ENCODE measurements at regions not wholly inside any gene's neighbourhood (a gene's known extent, or its start where the extent isn't known, plus 50 kb on each side); places are given as distances from the start of the nearest gene placed in this dataset.
"Not testable (repeated sequence)": the region's sequence is repeated elsewhere in the genome, so short reads cannot be mapped to it uniquely, and the experiment has no call there.

DNA sequence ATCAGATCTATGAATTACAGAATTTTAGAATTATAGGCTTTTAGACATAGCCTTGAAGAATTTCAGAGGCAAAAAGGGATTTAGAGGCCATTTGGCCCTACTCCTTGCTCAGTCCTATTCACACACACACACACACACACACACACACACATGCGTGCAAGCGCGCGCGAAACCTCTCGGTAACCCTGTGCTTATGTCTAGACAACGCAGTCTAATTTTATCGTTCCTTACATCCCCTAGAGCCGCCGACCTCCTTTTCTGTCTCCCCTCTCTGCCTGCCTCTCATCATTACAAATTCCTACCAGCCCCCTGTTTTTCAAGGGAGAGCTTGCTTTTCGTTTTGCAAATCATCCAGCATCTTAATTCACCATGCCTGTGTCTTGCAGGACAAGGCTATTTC lies 252.1 kb downstream of the FOXD2 start:
- ChIA-PET CTCF (no interaction called here), POLR2A (ENCODE audit: low non-redundant PET) (no interaction called here)
- no peak overlapping the region for H3K27ac ChIP-seq
- TF ChIP-seq, protein P1, sequence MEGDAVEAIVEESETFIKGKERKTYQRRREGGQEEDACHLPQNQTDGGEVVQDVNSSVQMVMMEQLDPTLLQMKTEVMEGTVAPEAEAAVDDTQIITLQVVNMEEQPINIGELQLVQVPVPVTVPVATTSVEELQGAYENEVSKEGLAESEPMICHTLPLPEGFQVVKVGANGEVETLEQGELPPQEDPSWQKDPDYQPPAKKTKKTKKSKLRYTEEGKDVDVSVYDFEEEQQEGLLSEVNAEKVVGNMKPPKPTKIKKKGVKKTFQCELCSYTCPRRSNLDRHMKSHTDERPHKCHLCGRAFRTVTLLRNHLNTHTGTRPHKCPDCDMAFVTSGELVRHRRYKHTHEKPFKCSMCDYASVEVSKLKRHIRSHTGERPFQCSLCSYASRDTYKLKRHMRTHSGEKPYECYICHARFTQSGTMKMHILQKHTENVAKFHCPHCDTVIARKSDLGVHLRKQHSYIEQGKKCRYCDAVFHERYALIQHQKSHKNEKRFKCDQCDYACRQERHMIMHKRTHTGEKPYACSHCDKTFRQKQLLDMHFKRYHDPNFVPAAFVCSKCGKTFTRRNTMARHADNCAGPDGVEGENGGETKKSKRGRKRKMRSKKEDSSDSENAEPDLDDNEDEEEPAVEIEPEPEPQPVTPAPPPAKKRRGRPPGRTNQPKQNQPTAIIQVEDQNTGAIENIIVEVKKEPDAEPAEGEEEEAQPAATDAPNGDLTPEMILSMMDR (conservative IDR thresholded peaks at IDR 0.05; ENCODE audit: low read depth), result no peak
- no peak for DNase-seq (ENCODE audit: low spot score)

DNA sequence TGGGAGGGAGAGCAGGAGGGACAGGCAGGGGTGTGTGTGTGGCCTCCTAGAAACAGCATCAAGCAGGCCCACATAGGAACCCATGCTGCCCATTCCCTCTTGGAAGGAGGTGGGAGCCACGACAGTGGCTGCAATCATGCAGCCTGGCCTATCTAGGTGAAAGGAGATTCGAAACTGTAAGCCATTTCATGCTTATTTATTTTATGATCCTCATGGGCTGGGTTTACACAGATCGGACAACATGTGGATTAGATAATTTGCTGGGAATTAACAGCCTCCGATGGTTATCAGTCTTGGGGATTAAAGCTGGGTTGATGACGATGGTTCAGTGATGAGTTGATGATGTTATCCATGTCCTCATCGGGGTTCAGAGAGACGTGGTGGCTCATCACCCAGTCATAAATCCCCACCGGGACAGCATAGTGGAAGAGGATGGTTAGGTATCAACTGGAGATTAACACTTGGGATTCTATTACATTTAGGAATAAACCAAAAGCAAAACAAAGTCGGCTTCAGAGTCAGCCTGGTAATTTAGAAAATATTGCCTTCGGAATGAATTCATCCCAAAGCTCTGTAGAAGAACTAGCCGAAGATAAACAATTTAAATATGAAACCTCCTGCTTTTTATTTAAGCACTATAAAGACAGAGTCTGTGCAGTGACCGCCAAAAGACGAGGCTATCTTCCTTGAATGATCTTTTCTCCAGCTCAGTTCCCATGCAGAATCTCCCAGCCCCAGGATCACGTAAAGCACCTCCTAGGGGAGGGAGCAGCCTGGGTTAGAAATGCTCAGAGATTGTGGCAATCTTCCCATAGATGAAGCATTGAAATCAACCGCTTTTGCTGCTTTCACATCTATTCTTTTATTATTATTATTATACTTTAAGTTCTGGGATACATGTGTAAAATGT lies 252.8 kb downstream of the FOXD2 start:
- H3K27ac ChIP-seq, result no peak overlapping the region
- DNase-seq (ENCODE audit: low spot score), result no peak
- TF ChIP-seq, protein P1 (conservative IDR thresholded peaks at IDR 0.05; ENCODE audit: low read depth), result no peak
- CTCF ChIA-PET, result interaction anchor here (0.7 kb wide), 1 partner anchor 188 kb away, joined by 5 read pairs; no protein-coding TSS in a partner anchor
- POLR2A ChIA-PET (ENCODE audit: low non-redundant PET), result interaction anchor here (0.6 kb wide), 1 partner anchor 109 kb away, joined by 3 read pairs; no protein-coding TSS in a partner anchor

DNA sequence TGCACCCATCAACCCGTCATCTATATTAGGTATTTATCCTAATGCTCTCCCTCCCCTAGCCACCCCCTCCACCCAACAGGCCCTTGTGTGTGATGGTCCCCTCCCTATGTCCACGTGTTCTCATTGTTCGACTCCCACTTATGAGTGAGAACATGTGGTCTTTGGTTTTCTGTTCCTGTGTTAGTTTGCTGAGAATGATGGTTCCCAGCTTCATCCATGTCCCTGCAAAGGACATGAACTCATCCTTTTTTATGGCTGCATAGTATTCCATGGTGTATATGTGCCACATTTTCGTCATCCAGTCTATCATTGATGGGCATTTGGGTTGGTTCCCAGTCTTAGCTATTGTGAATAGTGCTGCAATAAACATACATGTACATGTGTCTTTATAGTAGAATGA lies 253.4 kb downstream of the FOXD2 start:
- POLR2A ChIA-PET (ENCODE audit: low non-redundant PET); H3K27ac ChIP-seq; DNase-seq (ENCODE audit: low spot score): not testable (repeated sequence)
- CTCF ChIA-PET, result interaction anchor here (0.7 kb wide), 1 partner anchor 189 kb away, joined by 5 read pairs; no protein-coding TSS in a partner anchor

GRCh38 chr1:47692196-47692595 lies 254.4 kb downstream of the FOXD2 start:
- TF ChIP-seq, protein P1 (conservative IDR thresholded peaks at IDR 0.05; ENCODE audit: low read depth), result no peak
- no peak for DNase-seq (ENCODE audit: low spot score)
- ChIA-PET POLR2A (ENCODE audit: low non-redundant PET) (no interaction called here), CTCF (interaction anchor here (0.7 kb wide), 1 partner anchor 28 kb away, joined by 3 read pairs; no protein-coding TSS in a partner anchor)
- no peak overlapping the region for H3K27ac ChIP-seq

DNA sequence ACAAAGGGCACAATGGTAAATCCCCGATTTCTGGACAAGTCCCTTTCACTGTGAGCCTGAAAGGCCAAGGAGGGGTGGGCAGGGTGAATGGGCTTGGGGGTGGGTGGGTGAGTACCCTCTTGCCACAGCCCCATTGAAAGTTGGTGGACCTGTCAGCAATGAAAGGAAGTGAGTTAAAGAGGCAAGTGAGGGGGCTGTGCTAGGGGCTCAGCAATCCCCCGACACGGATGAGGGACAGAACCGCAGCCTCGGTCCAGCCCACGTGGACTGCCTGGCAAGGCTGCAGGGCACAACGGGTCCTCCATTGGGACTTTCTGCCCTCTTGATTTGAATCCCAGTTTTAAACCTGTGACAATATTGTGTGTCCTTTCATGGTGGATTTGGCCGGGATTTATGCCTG lies 255.3 kb downstream of the FOXD2 start:
- POLR2A ChIA-PET (ENCODE audit: low non-redundant PET), result no interaction called here
- CTCF ChIA-PET, result no interaction called here
- no peak overlapping the region for H3K27ac ChIP-seq

GRCh38 chr1:47694011-47694890 lies 256.4 kb downstream of the FOXD2 start:
- TF ChIP-seq, protein P1 (conservative IDR thresholded peaks at IDR 0.05; ENCODE audit: low read depth), result no peak
- no peak for DNase-seq (ENCODE audit: low spot score)
- ChIA-PET CTCF (interaction anchor here (0.9 kb wide), 1 partner anchor 166 kb away, joined by 3 read pairs; no protein-coding TSS in a partner anchor), POLR2A (ENCODE audit: low non-redundant PET) (no interaction called here)
- no peak overlapping the region for H3K27ac ChIP-seq

More for the DNA sequence above, 255.3 kb downstream of the FOXD2 start:
- TF ChIP-seq, protein P1 (conservative IDR thresholded peaks at IDR 0.05; ENCODE audit: low read depth), result no peak
- DNase-seq (ENCODE audit: low spot score), result no peak

Measured in RWPE1 (cell line).